CD4-positive, alpha-beta T cell treated with Interleukin-17A for 4 hours (primary cell): ENCODE measurements at regions not wholly inside any gene's neighbourhood (a gene's known extent, or its start where the extent isn't known, plus 50 kb on each side); places are given as distances from the start of the nearest gene placed in this dataset.

Experiments used
- DNase-seq: peaks from one replicate; pipeline ENCODE4 v3.0.0-alpha.2; 2020; ENCODE audit warnings: mixed read lengths

DNA sequence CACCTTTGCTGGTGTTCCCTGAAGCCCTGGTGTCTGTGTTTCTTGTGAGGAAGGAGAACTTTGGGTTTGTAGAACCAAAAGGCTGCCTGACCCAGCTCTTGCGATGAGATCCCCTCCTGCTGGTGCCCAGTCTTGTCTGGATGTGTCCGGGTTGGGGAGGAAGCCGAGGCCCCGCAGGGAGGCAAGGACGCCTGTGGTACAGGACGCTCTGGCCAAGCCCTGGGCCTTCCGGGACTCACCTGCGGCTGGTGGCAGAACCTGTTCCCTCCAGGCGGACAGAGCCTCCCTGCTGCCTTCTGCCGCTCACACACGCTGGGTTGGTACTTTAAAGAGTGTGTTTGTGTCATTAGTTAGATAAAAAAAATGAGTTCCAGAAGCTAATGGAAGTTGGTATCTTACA is 616.2 kb downstream of the GALR1 start:
- no peak for DNase-seq

DNA sequence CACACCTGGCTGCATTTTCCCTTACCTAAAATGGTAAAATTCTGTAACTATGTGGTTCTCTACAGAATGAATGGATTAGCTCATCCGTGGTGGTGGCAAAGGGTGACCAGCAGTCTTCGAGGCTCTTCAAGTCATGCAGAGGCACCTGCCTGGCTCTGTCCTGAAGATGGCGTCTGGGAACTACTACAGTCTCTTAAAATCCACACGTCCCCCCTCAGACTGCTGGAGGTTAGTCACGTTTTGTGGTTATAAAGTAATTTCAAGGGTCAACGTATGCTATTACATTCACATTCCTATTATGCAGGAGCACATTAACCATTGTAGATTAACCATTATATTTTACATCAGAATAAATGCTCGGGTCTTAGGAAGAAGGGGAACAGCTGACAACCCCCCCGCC is 616.7 kb downstream of the GALR1 start:
- DNase-seq = no peak

- no peak for DNase-seq
These were observed 620.6 kb downstream of the GALR1 start for GRCh38 chr18:77870199-77870598.

- DNase-seq = no peak
These were observed 621.2 kb downstream of the GALR1 start for GRCh38 chr18:77870894-77871293.

DNA sequence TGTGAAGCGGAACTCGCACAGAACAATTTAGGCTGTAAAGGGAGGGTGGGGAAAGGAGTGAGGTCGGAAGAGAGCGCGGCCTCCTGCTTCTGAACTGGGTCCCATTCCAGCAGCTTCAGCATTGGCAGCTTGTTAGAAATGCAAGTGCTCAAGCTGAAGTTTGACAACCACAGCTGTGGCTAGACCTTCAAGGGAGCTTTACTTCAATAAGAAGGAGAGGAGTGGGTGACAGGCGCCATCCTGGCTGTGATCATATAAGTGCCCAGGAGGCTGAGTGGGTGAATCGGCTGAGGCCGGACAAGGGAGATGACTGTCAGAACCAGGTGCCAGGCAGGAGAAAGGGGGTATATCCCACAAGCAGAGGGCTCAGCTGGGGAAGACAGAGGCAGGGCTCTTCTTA is 622.5 kb downstream of the GALR1 start:
- no peak for DNase-seq

DNA sequence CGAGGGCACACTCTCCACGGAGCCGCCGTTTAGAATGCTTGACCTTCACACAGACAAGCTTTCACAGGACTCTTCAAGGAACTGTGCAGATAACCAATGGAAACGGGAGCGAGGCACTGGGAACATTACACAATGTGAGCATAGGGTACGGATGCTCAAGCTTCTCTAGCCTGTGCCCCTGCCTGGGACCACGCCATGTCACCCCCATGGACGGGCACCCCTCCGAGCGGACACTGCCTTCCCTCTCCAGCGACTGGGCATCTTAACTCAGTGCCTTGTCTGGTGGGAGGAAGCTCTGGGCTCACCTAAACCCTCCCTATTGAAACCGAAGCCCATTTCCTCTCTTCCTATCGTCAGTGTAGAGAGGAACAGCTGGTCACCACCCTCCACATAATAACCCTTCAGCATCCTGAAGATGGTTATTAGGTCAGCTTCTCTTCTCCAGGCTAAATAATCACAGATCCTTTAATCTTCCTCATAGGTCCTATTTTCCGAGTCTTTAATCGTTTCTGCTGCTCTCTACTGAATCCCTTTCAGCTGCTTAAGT is 626.7 kb downstream of the GALR1 start:
- DNase-seq = no peak

DNA sequence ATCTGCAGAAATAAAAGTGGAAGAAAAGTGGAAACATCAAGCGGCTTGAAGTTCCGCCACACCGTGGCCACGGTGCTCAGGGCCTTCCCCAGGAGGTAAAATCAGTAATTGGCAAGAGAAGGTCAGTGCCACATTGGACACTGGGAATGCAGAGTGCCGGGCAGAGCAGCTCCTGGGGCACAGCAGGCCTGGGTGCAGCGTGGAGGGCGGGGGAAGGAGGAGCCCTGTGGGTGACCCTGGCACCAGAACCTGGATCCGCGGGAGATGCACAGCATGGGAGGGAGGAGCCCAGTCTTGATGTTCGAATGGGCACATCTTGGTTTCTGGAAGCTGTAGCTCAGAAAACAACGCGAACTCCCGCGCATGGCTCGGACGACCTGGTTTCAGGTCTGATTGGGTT is 630.2 kb downstream of the GALR1 start:
- no peak for DNase-seq

DNA sequence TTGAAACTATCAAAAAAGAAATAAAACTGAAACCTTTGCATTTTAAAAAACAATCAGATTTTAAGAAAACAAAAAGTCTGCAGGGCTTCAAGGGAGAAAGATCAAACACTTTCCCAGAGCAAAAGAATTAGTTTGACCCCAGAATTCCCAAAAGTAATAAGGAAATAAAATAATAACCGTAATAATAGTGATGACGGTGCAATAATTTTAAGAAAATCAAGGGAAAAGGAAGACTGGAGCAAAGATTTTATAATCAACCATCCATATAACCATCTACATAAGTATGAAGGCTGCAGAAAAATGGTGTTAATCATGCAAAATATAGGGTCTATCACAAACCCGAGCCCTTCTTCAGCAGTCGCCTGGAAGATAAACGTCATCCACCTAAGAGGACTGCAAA is 634.8 kb downstream of the GALR1 start:
- no peak for DNase-seq

GRCh38 chr18:77894060-77894459 is 644.4 kb downstream of the GALR1 start:
- no peak for DNase-seq

GRCh38 chr18:77895250-77895649 is 645.6 kb downstream of the GALR1 start:
- no peak for DNase-seq

- no peak for DNase-seq
These were observed 647.1 kb downstream of the GALR1 start for GRCh38 chr18:77896586-77897252.

GRCh38 chr18:77897606-77898005 is 648.0 kb downstream of the GALR1 start:
- no peak for DNase-seq

DNA sequence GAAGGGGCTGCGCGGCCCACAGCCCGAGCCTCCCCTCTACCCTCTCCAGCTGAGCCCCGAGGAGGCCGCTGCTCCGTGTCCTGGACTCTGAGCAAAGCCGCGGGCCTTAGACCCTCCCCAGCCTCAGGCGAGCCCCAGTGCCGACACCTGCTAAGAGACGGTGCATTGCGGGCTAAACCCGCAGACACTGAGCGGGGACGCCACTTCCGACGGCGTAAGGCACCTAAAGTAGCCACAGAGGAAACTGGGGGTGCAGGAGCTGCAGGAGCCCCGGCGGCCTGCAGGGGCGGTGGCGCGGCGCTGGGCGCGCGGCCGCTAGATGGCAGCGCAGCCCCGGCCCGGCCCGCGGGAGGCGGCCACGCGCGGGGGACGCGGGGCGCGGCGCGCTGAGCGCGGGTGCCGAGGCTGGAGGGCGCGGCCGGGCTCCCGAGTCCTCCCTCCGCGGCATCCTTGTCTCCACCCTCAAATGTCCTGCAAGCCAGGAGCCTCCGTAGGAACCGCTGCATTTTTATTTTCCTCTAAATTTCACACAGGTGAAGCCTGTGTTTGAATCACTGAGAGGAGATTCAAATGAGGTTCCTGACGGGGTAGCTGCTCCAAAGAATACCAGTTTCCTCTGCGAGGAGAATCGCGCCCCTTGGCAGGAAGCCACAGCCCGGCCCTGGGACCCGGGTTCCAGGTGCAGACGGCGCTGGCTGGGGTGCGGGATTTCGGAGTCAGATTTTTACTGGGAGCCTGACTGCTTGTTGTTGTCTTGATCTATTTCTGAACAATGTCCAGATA is 650.5 kb downstream of the GALR1 start:
- peak; percentile 51 for DNase-seq

- no peak for DNase-seq
These were observed 655.4 kb downstream of the GALR1 start for GRCh38 chr18:77905011-77905410.

GRCh38 chr18:77905449-77906055 is 655.9 kb downstream of the GALR1 start:
- DNase-seq = no peak

DNA sequence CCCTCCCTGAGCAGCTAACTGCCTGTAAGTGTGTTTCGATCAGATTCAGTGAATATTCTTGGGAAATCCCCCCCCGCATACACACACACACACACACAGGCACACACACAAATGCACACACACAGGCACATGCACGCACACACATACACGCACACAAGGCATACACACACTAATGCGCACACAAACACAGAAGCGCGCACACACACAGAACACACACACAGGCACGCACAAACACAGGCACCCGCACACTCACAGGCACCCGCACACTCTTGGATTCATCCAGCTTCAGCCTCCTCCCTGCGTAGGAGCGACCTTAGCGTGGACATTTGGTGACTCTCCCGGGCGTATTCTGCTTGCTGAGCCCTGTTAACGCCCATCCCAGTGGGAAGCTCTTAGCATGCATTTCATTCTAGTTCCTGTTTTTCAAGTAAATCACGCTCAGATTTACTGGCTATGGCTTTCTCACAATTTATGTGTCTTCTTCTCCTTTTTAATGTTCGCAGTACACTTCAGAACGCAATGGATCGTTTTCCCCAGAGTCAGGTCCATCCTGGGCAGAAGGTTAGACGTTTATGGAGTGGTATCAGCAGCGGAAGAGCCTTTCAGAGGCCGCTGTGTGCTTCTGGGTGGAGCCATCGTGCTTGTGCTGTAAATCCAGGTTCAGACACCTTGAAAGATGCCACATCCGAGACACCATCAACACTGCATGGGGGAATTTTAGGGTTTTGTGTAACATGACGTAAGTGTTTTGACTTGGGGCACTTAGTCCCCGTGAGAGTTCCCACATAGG is 656.6 kb downstream of the GALR1 start:
- no peak for DNase-seq

DNA sequence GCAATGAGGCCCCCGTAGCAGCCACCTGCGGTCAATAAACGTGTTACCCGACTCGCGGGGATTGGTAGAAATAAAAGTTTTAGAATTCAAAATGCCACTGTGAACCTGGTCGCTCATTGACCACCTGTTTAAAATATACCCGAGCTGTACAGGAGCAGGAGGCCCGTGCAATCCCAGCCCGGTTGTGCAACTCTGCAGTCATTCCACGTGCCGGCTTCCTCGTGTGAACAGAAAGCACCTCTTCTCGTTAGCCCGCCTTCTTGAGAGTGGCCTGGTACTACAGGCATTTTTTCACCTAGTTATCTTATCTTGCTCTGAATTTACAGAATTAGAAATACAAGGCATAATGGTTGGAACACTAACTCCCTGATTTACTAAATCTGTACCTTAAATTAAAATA is 660.7 kb downstream of the GALR1 start:
- no peak for DNase-seq

DNA sequence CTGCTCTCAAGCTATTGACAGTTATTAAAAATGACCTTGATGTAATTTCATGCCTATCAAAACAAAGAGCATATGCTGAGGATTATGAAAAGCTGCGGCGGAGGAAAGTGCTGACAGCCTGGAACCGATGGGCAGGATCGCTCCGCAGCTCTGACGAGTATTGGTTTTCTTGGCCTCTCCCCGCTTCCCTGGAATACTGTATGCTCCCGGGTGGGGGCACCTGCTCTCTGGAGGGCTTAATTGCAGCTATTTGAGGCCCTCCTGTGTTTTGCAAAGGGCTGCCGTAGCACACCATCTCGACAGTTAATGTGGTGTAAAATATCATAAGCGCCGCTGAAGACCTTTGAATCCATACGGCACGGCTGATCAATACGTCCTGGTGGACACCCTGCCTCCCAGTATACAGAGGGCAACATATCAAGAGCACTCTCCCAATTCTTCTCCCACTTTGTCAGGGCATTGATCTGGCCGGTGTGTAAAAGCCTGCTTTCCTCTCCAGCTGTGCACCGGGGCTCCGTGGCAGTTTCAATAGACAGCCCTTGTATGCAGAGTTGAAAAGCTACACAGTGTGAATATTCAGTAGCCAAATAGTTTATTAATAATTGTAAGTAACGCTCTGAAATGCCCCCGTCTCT is 662.4 kb downstream of the GALR1 start:
- no peak for DNase-seq

DNA sequence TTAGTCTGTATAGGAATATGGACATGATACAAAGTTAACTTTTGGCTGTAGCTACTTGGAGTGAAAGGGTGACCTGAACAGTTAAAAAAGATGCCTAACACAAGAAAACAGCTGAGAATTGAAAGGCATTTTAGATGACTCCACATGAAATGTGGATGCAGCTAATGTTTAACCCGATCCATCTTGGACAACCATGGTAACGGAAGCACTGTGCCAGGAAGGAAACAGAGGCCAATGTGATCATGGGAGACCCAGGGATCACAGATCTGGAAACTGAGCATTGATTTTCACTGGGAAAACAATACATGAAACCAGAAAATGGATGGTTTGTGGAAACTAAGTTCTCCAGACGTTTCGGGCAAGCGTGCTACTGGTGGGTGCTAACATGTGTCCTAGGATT is 669.1 kb downstream of the GALR1 start:
- DNase-seq = no peak

- DNase-seq = no peak
These were observed 670.3 kb downstream of the GALR1 start for GRCh38 chr18:77919923-77920322.

- no peak for DNase-seq
These were observed 685.7 kb downstream of the GALR1 start for GRCh38 chr18:77935342-77935741.

DNA sequence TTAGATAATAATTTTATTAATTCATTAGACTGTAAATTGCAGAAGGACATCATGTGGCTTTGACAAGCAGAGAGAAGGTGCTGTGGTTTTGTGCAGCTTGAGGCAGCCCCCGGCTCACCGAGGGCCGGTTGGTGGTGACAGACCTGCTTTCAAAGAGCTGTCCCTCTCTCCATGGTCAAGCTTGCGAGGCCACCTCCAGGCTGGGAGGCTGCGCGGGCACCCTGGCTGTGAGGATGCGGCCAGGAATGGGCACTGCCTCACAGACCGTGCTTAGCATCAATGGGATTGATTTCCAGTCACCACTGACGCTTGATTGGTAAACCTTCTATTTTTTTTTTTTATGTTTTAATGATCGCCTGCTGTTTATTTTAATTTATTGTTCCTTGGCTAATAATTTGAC is 690.9 kb downstream of the GALR1 start:
- DNase-seq = no peak

GRCh38 chr18:77944533-77944932 is 694.9 kb downstream of the GALR1 start:
- DNase-seq = no peak
